ENCODE measurements at regions not wholly inside any gene's neighbourhood (a gene's known extent, or its start where the extent isn't known, plus 50 kb on each side); places are given as distances from the start of the nearest gene placed in this dataset.

GRCh38 chr9:16136961-16137360, 584.1 kb downstream of the CCDC171 start:
- Mint-ChIP-seq H3K27ac (ENCODE audit: unreplicated experiment) (no peak overlapping the region), H3K36me3 (ENCODE audit: unreplicated experiment) (no peaks in the 10 kb centered on the region), H3K9me3 (ENCODE audit: unreplicated experiment) (no peaks in the 10 kb centered on the region), H3K4me3 (ENCODE audit: unreplicated experiment) (no peak overlapping the region), H3K27me3 (ENCODE audit: unreplicated experiment) (no peaks in the 10 kb centered on the region), H3K4me1 (ENCODE audit: unreplicated experiment) (peaks cover 32% of the 10 kb centered on the region)
- TF ChIP-seq, protein P1, sequence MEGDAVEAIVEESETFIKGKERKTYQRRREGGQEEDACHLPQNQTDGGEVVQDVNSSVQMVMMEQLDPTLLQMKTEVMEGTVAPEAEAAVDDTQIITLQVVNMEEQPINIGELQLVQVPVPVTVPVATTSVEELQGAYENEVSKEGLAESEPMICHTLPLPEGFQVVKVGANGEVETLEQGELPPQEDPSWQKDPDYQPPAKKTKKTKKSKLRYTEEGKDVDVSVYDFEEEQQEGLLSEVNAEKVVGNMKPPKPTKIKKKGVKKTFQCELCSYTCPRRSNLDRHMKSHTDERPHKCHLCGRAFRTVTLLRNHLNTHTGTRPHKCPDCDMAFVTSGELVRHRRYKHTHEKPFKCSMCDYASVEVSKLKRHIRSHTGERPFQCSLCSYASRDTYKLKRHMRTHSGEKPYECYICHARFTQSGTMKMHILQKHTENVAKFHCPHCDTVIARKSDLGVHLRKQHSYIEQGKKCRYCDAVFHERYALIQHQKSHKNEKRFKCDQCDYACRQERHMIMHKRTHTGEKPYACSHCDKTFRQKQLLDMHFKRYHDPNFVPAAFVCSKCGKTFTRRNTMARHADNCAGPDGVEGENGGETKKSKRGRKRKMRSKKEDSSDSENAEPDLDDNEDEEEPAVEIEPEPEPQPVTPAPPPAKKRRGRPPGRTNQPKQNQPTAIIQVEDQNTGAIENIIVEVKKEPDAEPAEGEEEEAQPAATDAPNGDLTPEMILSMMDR (IDR thresholded peaks at IDR 0.05): no peak
- no peak for DNase-seq (ENCODE audit: extremely low spot score, unreplicated experiment)

GRCh38 chr9:16138561-16139491, 586.0 kb downstream of the CCDC171 start:
- Mint-ChIP-seq H3K27me3 (ENCODE audit: unreplicated experiment) (no peaks in the 10 kb centered on the region), H3K9me3 (ENCODE audit: unreplicated experiment) (no peaks in the 10 kb centered on the region), H3K4me1 (ENCODE audit: unreplicated experiment) (peaks cover 28% of the 10 kb centered on the region), H3K27ac (ENCODE audit: unreplicated experiment) (peak overlapping the region; percentile 8), H3K4me3 (ENCODE audit: unreplicated experiment) (no peak overlapping the region), H3K36me3 (ENCODE audit: unreplicated experiment) (no peaks in the 10 kb centered on the region)
- no peak for DNase-seq (ENCODE audit: extremely low spot score, unreplicated experiment)
- TF ChIP-seq, protein P1 (IDR thresholded peaks at IDR 0.05): no peak

DNA sequence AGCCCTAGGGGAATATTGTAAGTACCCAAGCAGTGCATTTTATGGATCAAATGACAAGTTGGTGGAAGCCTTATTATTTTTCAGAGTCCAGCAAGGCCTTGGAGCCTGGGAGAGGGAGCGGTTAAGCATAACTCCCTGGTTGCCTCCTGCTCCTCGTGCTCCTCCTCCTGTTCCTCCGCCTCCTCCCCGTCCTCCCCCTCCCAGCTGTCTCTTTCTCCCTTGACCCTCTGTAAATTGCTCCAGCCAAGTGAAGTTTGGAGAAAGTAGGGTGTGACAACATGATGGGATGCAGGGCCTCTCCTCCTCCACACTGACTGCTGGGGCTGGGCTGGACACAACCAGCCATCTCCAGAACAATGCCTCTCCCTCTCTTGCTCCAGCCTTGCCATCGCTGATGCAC, 586.9 kb downstream of the CCDC171 start:
- TF ChIP-seq, protein P1 (IDR thresholded peaks at IDR 0.05): no peak
- Mint-ChIP-seq H3K4me1 (ENCODE audit: unreplicated experiment) (peaks cover 28% of the 10 kb centered on the region), H3K27ac (ENCODE audit: unreplicated experiment) (peak overlapping the region; percentile 8), H3K4me3 (ENCODE audit: unreplicated experiment) (no peak overlapping the region), H3K9me3 (ENCODE audit: unreplicated experiment) (no peaks in the 10 kb centered on the region), H3K36me3 (ENCODE audit: unreplicated experiment) (no peaks in the 10 kb centered on the region), H3K27me3 (ENCODE audit: unreplicated experiment) (no peaks in the 10 kb centered on the region)
- no peak for DNase-seq (ENCODE audit: extremely low spot score, unreplicated experiment)

GRCh38 chr9:16143310-16143709, 590.5 kb downstream of the CCDC171 start:
- no peak for DNase-seq (ENCODE audit: extremely low spot score, unreplicated experiment)

More at GRCh38 chr9:16143310-16143709, 590.5 kb downstream of the CCDC171 start:
- Mint-ChIP-seq H3K4me1 (ENCODE audit: unreplicated experiment) (peaks cover 22% of the 10 kb centered on the region), H3K9me3 (ENCODE audit: unreplicated experiment) (no peaks in the 10 kb centered on the region), H3K27me3 (ENCODE audit: unreplicated experiment) (no peaks in the 10 kb centered on the region), H3K4me3 (ENCODE audit: unreplicated experiment) (no peak overlapping the region), H3K27ac (ENCODE audit: unreplicated experiment) (no peak overlapping the region), H3K36me3 (ENCODE audit: unreplicated experiment) (no peaks in the 10 kb centered on the region)
- TF ChIP-seq, protein P1 (IDR thresholded peaks at IDR 0.05): no peak

Data from osteocyte (in vitro differentiated cells).